IMR-90 (cell line): ENCODE measurements at regions not wholly inside any gene's neighbourhood (a gene's known extent, or its start where the extent isn't known, plus 50 kb on each side); places are given as distances from the start of the nearest gene placed in this dataset.
"Not testable (repeated sequence)": the region's sequence is repeated elsewhere in the genome, so short reads cannot be mapped to it uniquely, and the experiment has no call there.

Source experiments
- ATAC-seq: fragments of 200-7000 bp; cut with Tn5 transposase; 2 replicates; pipeline ENCODE4 v1.9.1; 2020; ENCODE audit warnings: low read depth, mild to moderate bottlenecking, moderate library complexity
- BruUV-seq: library from RNA; stranded (reverse); fragments of 400-500 nt; replicated peaks from 2 replicates; lab custom pipeline; 2021; lab: Mats Ljungman, UMichigan
- CTCF ChIA-PET: fragments of 300-600 bp; formaldehyde crosslinking; extraction: SDS; loops from one replicate; lab custom pipeline; 2021; ENCODE audit warnings: antibody characterized with exemption; lab: Yijun Ruan, JAX
- POLR2A ChIA-PET: fragments of 300-600 bp; sonication (Branson Sonifier 250); formaldehyde crosslinking; loops from one replicate; lab custom pipeline; 2022; ENCODE audit warnings: antibody characterized with exemption; ENCODE audit not compliant: unreplicated experiment; lab: Charles Lee
- DNase-seq: peaks from one replicate; pipeline ENCODE4 v3.0.0; 2013
- H2AFZ ChIP-seq: replicated peaks from 2 replicates; pipeline ENCODE3; 2013; ENCODE audit warnings: low read length, mild to moderate bottlenecking; ENCODE audit not compliant: poor library complexity
- H2AK5ac ChIP-seq: 2 replicates; pipeline ENCODE4 v1.6.1; 2013; ENCODE audit warnings: low read depth, low read length, inconsistent platforms
- H2AK9ac ChIP-seq: replicated peaks from 2 replicates; pipeline ENCODE3; 2013; ENCODE audit warnings: mild to moderate bottlenecking, low read depth, low read length, moderate library complexity; ENCODE audit not compliant: poor library complexity
- H2BK120ac ChIP-seq: 2 replicates; pipeline ENCODE4 v1.6.1; 2013; ENCODE audit warnings: low read depth, low read length, inconsistent platforms
- H2BK15ac ChIP-seq: 3 replicates; pipeline ENCODE4 v1.6.1; 2013; ENCODE audit warnings: low read depth, low read length, inconsistent platforms
- H2BK20ac ChIP-seq: 2 replicates; pipeline ENCODE4 v1.6.1; 2013; ENCODE audit warnings: low read depth, mild to moderate bottlenecking, inconsistent platforms, low read length, moderate library complexity
- H2BK5ac ChIP-seq: 2 replicates; pipeline ENCODE4 v1.6.1; 2013; ENCODE audit warnings: mild to moderate bottlenecking, low read depth, low read length, inconsistent platforms; ENCODE audit not compliant: poor library complexity, severe bottlenecking
- H3K14ac ChIP-seq: replicated peaks from 2 replicates; pipeline ENCODE4 v1.6.1; 2013; ENCODE audit warnings: low read depth, low read length, inconsistent platforms
- H3K18ac ChIP-seq: 2 replicates; pipeline ENCODE4 v1.6.1; 2013; ENCODE audit warnings: low read depth, low read length, control low read depth
- H3K23ac ChIP-seq: 2 replicates; pipeline ENCODE4 v1.6.1; 2013; ENCODE audit warnings: low read depth, low read length, inconsistent platforms
- H3K27ac ChIP-seq: 2 replicates; pipeline ENCODE4 v1.5.1; 2013; ENCODE audit warnings: mild to moderate bottlenecking, control low read depth, low read length; ENCODE audit not compliant: insufficient read depth
- H3K27me3 ChIP-seq: 2 replicates; pipeline ENCODE4 v1.6.1; 2013; ENCODE audit warnings: low read length; ENCODE audit not compliant: control insufficient read depth, insufficient read depth
- H3K36me3 ChIP-seq: 2 replicates; pipeline ENCODE4 v1.6.1; 2013; ENCODE audit warnings: low read length, mixed read lengths; ENCODE audit not compliant: control insufficient read depth, insufficient read depth
- H3K4ac ChIP-seq: 2 replicates; pipeline ENCODE4 v1.6.1; 2013; ENCODE audit warnings: low read depth, low read length, inconsistent platforms
- H3K4me1 ChIP-seq: 2 replicates; pipeline ENCODE4 v1.6.1; 2013; ENCODE audit warnings: low read length, mixed read lengths; ENCODE audit not compliant: control insufficient read depth, insufficient read depth
- H3K4me2 ChIP-seq: 2 replicates; pipeline ENCODE4 v1.6.1; 2013; ENCODE audit warnings: low read depth, mild to moderate bottlenecking, control low read depth, low read length, moderate library complexity
- H3K4me3 ChIP-seq: 2 replicates; pipeline ENCODE4 v1.5.1; 2013; ENCODE audit warnings: low read depth, mild to moderate bottlenecking, control low read depth, low read length, moderate library complexity; ENCODE audit not compliant: insufficient read depth
- H3K56ac ChIP-seq: 2 replicates; pipeline ENCODE4 v1.6.1; 2013; ENCODE audit warnings: low read length, inconsistent platforms; ENCODE audit not compliant: insufficient read depth; ENCODE audit errors: extremely low read depth
- H3K79me1 ChIP-seq, 2 experiments: 2 replicates each; pipeline ENCODE4 v1.6.1; 2013; ENCODE audit warnings: low read length in 2 of 2, inconsistent platforms in 1 of 2, low read depth in 1 of 2
- H3K9ac ChIP-seq: 2 replicates; pipeline ENCODE4 v1.6.1; 2013; ENCODE audit warnings: low read depth, low read length, control low read depth
- H3K9me1 ChIP-seq: 2 replicates; pipeline ENCODE4 v1.6.1; 2013; ENCODE audit warnings: low read length, inconsistent platforms; ENCODE audit not compliant: insufficient read depth
- H3K9me3 ChIP-seq: 2 replicates; pipeline ENCODE4 v1.6.1; 2013; ENCODE audit warnings: low read length; ENCODE audit not compliant: control insufficient read depth, insufficient read depth
- H4K20me1 ChIP-seq: 2 replicates; pipeline ENCODE4 v1.6.1; 2013; ENCODE audit warnings: low read length, inconsistent platforms; ENCODE audit not compliant: insufficient read depth
- H4K5ac ChIP-seq: 2 replicates; pipeline ENCODE4 v1.6.1; 2013; ENCODE audit warnings: mild to moderate bottlenecking, low read depth, low read length, control low read depth
- H4K8ac ChIP-seq, 2 experiments: 2 replicates each; pipeline ENCODE4 v1.6.1; 2013; ENCODE audit warnings: low read depth in 2 of 2, low read length in 2 of 2, control low read depth in 1 of 2, inconsistent platforms in 1 of 2
- H4K91ac ChIP-seq: 2 replicates; pipeline ENCODE4 v1.6.1; 2013; ENCODE audit warnings: low read depth, low read length, inconsistent platforms; ENCODE audit not compliant: insufficient read depth
- WGBS, 2 experiments: methylation state at CpG; one replicate each; pipeline versions ENCODE4 v1.1.5 to v1.1.7; 2013; ENCODE audit warnings: missing lambda C conversion rate in 2 of 2; ENCODE audit not compliant: insufficient read length in 1 of 2; ENCODE audit errors: extremely low coverage in 2 of 2; 5-methylcytosine and 5-hydroxymethylcytosine counted together
- dilution Hi-C: fragments of 300-500 bp; cut with HindIII; formaldehyde crosslinking; loops from one replicate; pipeline ENCODE4 v1.14.3; 2018; ENCODE audit warnings: low sequenced_read_pairs; ENCODE audit not compliant: unreplicated experiment
- in situ Hi-C: fragments of 300-500 bp; cut with MboI; formaldehyde crosslinking; loops from 3 replicates; pipeline ENCODE4 v1.14.3; 2019; ENCODE audit warnings: low sequenced_read_pairs, inconsistent platforms, mixed read lengths
- intact Hi-C: fragments of 100-400 bp; cut with micrococcal nuclease; formaldehyde crosslinking; loops from 2 replicates; pipeline ENCODE4 v1.10.0; 2022

DNA sequence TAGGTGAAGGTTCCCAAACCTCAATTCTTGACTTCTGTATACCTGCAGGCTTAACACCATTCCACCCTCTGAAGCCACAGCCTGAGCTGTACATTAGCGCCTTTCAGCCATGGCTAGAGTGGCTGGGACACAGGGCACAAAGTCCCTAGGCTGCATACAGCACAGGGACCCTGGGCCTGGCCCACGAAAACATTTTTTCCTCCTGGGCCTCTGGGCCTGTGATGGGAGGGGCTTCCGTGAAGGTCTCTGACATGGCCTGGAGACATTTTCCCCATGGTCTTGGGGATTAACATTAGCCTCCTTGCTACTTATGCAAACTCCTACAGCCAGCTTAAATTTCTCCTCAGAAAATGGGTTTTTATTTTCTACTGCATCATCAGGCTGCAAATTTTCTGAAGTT lies 195.2 kb upstream of the NR3C2 start:
- intact Hi-C loops, H3K56ac ChIP-seq, H2BK20ac ChIP-seq, H3K9me3 ChIP-seq, H4K5ac ChIP-seq, CTCF ChIA-PET, ATAC-seq, H3K4me2 ChIP-seq, H3K23ac ChIP-seq, H3K27ac ChIP-seq, H2BK120ac ChIP-seq, DNase-seq, H4K91ac ChIP-seq, H4K20me1 ChIP-seq, in situ Hi-C loops, H2AFZ ChIP-seq, H2BK15ac ChIP-seq, H3K9me1 ChIP-seq, H3K4me1 ChIP-seq, BruUV-seq, H3K27me3 ChIP-seq, POLR2A ChIA-PET, H2AK9ac ChIP-seq, H3K4me3 ChIP-seq, H3K18ac ChIP-seq, H2BK5ac ChIP-seq, H3K9ac ChIP-seq, H3K36me3 ChIP-seq, H3K14ac ChIP-seq, H4K8ac ChIP-seq, H3K4ac ChIP-seq, H3K79me1 ChIP-seq, dilution Hi-C loops, H2AK5ac ChIP-seq: not testable (repeated sequence)
- no CpG with 5 or more reads among the region's 3 CpGs for WGBS, 2 experiments
